SK-N-SH (cell line): ENCODE measurements at regions not wholly inside any gene's neighbourhood (a gene's known extent, or its start where the extent isn't known, plus 50 kb on each side); places are given as distances from the start of the nearest gene placed in this dataset.

Source experiments
- FOSL2 ChIP-seq: IDR thresholded peaks from 2 replicates; pipeline ENCODE4 v1.4.0; 2012; ENCODE audit warnings: low read depth, mild to moderate bottlenecking, moderate library complexity, borderline replicate concordance
- NFIC ChIP-seq: IDR thresholded peaks from 2 replicates; pipeline ENCODE4 v1.4.0; 2012; ENCODE audit warnings: borderline replicate concordance
- RCOR1 ChIP-seq: fragments of 150-350 bp; IDR thresholded peaks from 2 replicates; pipeline ENCODE4 v1.6.1; 2017; ENCODE audit warnings: antibody characterized with exemption, low read length
- TAF1 ChIP-seq: IDR thresholded peaks from 2 replicates; pipeline ENCODE4 v1.6.1; 2012; ENCODE audit warnings: low read depth, mild to moderate bottlenecking, low read length, moderate library complexity, borderline replicate concordance
- TF ChIP-seq, protein P1 (sequence below): fragments of 200-600 bp; sonication (generic); IDR thresholded peaks from 2 replicates; pipeline ENCODE4 v1.6.1; 2017; ENCODE audit warnings: antibody characterized with exemption, mild to moderate bottlenecking, moderate library complexity
- TF ChIP-seq, protein P2 (sequence below): fragments of 150-350 bp; IDR thresholded peaks from 2 replicates; pipeline ENCODE4 v1.6.1; 2017; ENCODE audit warnings: antibody characterized with exemption, low read length, low read depth, borderline replicate concordance

DNA sequence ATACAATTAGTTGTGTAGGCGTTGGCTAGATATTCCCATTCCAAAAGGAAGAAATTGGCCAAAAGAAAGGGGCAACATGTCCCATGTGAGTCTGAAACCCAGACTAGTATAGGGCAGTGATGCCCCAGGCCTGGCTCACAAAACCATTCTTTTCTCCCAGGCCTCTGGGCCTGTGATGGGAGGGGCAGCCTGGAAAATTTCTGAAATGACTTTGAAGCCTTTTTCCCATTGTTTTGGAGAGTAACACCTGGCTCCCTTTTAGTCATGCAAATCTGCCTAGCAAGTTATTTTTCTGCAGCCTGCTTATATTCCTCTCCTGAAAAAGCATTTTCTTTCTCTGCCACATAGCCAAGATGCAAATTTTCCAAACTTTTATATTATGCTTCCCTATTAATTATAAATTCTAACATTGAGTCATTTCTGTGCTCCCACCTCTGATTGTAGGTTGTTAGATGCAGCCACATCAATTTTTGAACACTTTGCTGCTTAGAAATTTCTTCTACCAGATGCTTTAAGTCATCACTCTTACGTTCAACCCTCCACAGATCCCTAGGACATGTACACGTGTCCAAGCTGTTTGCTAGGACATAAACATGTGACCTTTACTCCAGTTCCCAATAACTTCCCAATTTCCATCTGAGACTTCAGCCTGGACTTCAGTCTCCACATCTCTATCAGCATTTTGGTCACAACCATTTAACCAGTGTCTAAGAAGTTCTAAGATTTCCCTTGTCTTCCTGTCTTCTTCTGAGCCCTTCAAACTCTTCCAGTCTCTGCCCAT, 76.1 kb upstream of the MC4R start:
- TF ChIP-seq, protein P1, sequence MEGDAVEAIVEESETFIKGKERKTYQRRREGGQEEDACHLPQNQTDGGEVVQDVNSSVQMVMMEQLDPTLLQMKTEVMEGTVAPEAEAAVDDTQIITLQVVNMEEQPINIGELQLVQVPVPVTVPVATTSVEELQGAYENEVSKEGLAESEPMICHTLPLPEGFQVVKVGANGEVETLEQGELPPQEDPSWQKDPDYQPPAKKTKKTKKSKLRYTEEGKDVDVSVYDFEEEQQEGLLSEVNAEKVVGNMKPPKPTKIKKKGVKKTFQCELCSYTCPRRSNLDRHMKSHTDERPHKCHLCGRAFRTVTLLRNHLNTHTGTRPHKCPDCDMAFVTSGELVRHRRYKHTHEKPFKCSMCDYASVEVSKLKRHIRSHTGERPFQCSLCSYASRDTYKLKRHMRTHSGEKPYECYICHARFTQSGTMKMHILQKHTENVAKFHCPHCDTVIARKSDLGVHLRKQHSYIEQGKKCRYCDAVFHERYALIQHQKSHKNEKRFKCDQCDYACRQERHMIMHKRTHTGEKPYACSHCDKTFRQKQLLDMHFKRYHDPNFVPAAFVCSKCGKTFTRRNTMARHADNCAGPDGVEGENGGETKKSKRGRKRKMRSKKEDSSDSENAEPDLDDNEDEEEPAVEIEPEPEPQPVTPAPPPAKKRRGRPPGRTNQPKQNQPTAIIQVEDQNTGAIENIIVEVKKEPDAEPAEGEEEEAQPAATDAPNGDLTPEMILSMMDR, result no peak
- TF ChIP-seq RCOR1 (no peak), FOSL2 (no peak), NFIC (no peak), TAF1 (no peak)
- TF ChIP-seq, protein P2, sequence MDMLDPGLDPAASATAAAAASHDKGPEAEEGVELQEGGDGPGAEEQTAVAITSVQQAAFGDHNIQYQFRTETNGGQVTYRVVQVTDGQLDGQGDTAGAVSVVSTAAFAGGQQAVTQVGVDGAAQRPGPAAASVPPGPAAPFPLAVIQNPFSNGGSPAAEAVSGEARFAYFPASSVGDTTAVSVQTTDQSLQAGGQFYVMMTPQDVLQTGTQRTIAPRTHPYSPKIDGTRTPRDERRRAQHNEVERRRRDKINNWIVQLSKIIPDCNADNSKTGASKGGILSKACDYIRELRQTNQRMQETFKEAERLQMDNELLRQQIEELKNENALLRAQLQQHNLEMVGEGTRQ, result no peak
